ENCODE measurements at regions not wholly inside any gene's neighbourhood (a gene's known extent, or its start where the extent isn't known, plus 50 kb on each side); places are given as distances from the start of the nearest gene placed in this dataset.

DNA sequence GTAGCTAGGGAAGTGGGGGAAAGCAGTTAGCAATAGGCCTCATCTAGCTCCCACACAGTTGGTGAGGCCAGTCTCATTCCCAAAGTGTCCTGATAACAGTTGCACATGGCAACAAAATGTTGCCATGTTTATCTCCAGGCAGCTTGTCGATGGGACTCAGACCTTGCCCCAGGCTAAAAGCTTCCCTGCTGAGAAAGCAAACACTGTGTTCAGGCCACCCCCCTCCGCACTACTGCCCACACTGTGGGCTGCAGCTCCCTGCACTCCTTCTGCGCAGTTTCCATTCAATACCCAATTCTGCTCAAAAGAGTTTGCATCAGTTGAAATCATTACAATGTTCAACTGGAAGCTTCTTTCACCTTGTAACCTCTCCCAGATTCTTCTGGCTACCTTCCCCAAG, 287.8 kb upstream of the GK2 start:
- no peak for DNase-seq (ENCODE audit: low read depth)
- TF ChIP-seq, protein P1, sequence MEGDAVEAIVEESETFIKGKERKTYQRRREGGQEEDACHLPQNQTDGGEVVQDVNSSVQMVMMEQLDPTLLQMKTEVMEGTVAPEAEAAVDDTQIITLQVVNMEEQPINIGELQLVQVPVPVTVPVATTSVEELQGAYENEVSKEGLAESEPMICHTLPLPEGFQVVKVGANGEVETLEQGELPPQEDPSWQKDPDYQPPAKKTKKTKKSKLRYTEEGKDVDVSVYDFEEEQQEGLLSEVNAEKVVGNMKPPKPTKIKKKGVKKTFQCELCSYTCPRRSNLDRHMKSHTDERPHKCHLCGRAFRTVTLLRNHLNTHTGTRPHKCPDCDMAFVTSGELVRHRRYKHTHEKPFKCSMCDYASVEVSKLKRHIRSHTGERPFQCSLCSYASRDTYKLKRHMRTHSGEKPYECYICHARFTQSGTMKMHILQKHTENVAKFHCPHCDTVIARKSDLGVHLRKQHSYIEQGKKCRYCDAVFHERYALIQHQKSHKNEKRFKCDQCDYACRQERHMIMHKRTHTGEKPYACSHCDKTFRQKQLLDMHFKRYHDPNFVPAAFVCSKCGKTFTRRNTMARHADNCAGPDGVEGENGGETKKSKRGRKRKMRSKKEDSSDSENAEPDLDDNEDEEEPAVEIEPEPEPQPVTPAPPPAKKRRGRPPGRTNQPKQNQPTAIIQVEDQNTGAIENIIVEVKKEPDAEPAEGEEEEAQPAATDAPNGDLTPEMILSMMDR (conservative IDR thresholded peaks at IDR 0.05; ENCODE audit: low read depth, low read length), result no peak
- no peak overlapping the region for H3K4me3 ChIP-seq (ENCODE audit: low read length)

DNA sequence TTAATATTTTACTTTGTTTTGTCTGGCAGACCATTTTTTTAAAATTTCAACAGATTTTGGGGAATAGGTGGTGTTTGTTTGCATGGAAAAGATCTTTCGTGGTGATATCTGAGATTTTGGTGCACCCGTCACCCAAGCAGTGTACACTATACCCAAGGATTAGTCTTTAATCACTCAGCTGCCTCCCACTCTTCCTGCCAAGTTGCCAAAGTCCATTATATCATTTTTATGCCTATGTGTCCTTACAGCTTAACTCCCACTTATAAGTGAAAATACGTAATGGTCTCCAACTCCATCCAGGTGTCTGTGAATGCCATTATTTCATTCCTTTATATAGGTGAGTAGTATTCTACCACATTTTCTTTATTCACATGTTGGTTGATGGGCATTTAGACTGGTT, 281.7 kb upstream of the GK2 start:
- no peak overlapping the region for H3K4me3 ChIP-seq (ENCODE audit: low read length)
- peak; percentile 5 for DNase-seq (ENCODE audit: low read depth)
- TF ChIP-seq, protein P1 (conservative IDR thresholded peaks at IDR 0.05; ENCODE audit: low read depth, low read length), result no peak

DNA sequence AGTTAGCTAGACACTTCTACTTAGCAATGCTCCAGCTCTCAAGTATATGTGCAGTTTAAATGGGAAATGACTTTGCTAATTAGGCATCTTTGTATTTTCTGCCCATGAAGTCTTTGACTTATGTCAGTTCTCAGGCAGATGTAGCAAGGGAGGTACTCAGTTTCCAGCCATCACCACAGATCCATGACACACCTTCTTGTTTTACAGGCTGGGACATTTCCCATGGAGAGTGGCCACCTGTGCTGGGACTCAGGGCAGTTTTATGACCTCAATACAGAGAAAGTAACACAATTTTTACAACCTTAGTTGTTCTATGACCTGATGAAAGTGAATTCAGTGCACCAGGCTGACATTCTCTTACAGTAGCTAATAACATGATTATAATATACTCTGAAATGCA, 280.7 kb upstream of the GK2 start:
- no peak for DNase-seq (ENCODE audit: low read depth)
- no peak overlapping the region for H3K4me3 ChIP-seq (ENCODE audit: low read length)
- TF ChIP-seq, protein P1 (conservative IDR thresholded peaks at IDR 0.05; ENCODE audit: low read depth, low read length), result no peak

DNA sequence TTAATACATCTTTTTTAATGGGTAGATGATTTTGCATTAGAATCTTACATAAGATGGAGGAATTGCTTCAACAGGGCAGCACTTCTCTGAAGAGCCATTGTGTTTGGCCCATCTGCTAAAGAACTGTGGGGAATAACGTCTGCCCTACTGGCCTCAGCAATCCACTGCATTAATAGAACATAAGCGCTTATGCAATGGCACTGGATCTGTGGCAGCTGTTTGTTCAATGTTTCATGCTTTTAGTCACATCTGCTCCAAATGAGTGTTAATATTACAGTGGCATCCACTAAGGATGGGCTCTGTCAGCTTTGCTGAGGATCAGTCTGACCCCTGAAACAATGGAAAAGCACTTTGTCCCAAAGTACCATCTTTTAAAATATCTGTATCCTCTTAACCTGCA, 279.0 kb upstream of the GK2 start:
- no peak for DNase-seq (ENCODE audit: low read depth)
- TF ChIP-seq, protein P1 (conservative IDR thresholded peaks at IDR 0.05; ENCODE audit: low read depth, low read length), result no peak
- no peak overlapping the region for H3K4me3 ChIP-seq (ENCODE audit: low read length)

DNA sequence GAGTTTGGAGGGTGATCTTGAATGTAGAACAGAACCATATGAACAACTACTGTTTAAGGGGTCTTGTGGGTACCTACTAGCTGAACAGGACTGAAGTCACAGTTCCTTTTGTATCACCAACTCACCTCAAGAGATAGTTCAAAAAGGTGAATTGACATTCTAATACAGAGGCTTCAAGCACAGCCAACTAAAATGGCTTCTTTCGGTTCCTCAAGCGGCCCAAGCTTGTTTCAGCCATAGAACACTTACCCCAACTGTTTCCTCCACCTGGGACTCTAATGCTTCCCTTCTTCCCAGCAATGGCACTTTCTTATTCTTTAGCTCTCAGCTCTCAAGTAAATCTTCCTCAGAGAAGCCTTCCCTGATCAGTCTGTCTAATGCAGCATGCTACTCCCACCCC, 277.5 kb upstream of the GK2 start:
- TF ChIP-seq, protein P1 (conservative IDR thresholded peaks at IDR 0.05; ENCODE audit: low read depth, low read length), result no peak
- H3K4me3 ChIP-seq (ENCODE audit: low read length), result no peak overlapping the region
- no peak for DNase-seq (ENCODE audit: low read depth)

DNA sequence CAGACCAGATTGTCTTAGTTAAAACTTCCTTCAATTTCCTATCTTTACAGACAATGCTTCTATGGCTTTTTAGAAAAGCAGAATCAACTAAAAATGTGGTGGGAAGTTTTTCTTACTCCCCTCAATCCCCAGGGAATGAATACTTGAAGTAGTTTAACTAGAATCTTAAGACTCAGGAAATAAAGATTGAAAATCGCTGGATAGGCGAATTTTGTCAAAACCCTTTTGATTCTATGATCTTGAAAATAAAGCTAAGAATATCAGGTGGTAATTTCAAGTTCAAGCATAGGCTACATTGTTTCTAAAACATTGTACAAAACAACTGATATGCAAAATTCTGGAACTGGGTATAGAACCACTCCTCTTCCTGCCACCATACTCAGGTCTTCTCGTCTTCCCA, 276.5 kb upstream of the GK2 start:
- DNase-seq (ENCODE audit: low read depth), result no peak
- no peak overlapping the region for H3K4me3 ChIP-seq (ENCODE audit: low read length)
- TF ChIP-seq, protein P1 (conservative IDR thresholded peaks at IDR 0.05; ENCODE audit: low read depth, low read length), result no peak

DNA sequence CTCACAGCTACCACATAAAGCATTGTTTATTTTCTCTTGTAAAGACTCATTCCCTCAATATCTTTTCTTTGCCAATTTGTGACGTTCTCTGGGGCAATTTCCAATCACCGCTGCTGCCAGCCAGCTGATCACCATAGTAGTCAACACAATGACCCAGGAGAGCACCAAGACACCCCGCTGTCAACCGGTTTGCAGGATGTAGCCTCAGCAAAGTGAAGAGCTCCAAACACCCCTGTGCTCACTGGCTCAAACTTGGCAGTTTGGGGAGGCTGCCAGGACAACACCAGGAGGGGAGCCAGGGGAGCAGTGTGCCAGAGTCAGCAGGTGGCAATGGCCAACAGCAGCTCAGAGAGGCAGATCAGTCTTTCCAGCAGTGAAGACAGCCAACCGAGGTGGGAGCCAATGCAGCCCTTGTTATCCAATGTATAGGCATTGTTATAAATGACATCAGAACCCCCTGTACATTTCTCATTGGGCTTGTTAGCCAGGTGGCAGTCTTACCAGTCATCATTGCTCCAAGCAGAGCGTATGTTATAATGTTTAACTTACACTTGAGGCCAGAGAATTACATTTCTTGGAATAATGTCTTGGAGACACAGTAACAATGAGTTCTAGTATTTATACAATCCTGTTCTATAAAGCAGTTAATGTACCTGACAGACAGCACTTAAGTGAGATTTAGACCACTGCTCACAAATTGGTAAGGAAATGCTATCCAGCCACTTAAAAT, 274.9 kb upstream of the GK2 start:
- no peak overlapping the region for H3K4me3 ChIP-seq (ENCODE audit: low read length)
- TF ChIP-seq, protein P1 (conservative IDR thresholded peaks at IDR 0.05; ENCODE audit: low read depth, low read length), result no peak
- no peak for DNase-seq (ENCODE audit: low read depth)

Data from retinal pigment epithelial cell (primary cell).